Superior temporal gyrus (tissue), 1 donor: ENCODE measurements at regions not wholly inside any gene's neighbourhood (a gene's known extent, or its start where the extent isn't known, plus 50 kb on each side); places are given as distances from the start of the nearest gene placed in this dataset.

Experiments used
- DNase-seq: peaks from one replicate; pipeline ENCODE4 v3.0.0-alpha.2; 2016; ENCODE audit errors: extremely low spot score

DNA sequence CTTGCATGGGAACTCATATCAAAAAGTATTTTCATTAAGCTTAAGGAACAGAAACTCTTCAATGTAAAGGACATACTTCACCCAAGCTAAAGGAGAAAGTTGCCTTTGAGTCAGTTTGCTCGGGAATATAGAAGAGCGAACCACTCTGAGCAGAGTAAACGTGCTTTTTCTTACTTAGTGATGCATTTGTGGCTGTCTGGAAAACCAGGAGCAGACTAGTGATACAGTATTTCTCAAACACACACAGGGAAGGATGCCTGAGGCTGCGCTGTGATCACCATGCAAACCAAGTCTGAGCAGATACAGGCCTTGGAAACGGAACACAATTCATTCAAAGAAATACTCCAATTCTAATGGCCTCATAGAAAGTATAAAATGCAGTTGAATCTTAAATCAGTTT, 121.0 kb upstream of the CDIN1 start:
- DNase-seq: no peak

DNA sequence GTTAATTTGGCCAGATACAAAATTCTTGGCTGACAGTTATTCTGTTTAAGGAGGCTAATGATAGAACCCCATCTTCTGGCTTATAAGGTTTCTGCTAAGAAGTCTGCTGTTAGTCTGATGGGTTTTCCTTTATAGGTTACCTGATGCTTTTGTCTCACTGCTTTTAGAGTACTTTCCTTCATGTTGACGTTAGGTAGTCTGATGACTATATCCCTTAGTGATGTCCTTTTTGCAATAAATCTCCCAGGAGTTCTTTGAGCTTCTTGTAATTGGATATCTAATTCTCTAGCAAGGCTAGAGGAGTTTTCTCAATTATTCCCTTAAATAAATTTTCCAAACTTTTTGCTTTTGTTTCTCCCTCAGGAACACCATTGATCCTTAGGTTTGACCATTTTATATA, 114.1 kb upstream of the CDIN1 start:
- DNase-seq: no peak

DNA sequence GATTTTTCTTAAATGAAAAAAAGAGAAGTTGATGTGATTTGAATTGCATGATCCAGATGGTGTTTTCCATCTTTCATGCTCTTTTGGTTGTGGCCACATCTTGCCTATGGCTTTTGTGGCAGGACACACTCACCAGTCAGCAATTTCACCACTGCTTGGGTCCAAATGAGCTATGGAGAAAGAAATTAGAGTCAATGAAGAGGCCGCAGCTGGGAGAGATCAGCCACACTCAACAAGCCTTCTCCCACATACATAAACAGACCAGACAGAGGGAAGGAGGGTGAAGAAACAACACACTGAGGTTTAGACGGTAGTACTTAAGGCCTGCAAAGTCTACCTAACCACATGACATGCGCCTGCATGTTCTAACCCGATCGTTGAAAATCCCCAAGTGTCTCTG, 110.7 kb upstream of the CDIN1 start:
- DNase-seq: no peak

DNA sequence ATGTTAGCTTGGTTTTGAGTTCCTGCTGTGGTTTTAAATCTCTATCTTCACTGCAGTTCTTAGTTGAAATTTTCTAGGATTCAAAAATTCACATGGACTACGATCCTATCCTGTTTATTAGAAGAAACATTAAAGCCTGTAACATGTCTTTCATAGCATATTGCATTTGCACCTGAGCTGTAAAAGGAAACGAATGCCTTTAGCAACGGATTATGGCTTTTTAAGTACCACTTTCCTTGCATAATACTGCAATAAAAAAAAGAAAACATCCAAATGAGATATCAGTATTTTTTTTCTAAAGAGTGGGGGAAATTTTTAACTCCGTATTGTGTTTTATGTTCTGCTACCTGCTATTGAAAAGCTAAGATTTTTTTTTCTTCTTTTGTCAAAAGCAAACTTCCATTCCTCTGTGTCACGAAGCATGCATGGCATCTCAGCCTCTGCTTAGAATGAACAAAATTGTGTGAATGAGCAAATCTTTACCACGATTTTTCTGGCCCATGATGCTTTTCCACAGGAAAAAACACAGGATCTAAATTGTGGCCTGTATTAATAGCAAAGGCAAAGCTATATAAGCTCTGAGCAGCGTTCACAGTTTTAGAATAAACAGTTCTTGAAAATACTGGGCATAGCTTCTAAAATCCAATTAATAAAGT, 110.0 kb upstream of the CDIN1 start:
- DNase-seq: no peak

DNA sequence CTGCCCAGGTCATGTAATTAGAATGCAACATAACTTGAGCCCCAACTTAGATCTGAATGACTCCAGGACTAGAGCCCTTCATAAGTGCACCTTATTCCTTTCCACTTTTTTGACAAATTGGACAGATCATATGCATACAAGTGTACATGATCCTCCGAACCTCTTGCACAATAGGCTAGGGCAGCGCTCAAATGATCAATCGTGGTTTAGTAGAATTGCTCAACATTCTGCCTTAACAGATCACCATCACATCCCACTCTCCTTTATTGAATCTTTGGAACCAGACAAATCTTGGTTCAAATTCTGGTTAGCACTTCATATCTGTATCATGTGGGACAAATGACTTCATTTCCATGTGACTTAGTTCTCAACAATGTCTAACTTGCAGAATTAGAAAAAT, 106.8 kb upstream of the CDIN1 start:
- DNase-seq: no peak

DNA sequence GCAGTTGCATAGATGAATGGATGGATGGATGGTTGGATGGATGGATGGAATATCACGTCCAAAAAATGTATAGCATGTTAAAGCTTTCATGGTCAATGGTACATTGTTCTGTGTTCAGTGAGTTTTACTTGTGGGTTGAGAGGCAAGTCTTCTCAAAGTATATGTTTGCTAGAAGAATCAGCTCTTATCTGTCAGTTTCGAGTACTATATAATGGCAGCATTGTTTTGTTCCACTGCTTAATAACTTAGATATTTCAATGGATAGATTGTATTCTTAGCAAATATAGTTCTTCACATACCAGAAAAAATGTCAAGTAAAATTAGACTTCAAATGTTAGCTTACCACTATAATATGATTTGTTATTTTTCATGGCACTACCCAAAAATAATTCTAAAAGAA, 100.9 kb upstream of the CDIN1 start:
- DNase-seq: no peak

DNA sequence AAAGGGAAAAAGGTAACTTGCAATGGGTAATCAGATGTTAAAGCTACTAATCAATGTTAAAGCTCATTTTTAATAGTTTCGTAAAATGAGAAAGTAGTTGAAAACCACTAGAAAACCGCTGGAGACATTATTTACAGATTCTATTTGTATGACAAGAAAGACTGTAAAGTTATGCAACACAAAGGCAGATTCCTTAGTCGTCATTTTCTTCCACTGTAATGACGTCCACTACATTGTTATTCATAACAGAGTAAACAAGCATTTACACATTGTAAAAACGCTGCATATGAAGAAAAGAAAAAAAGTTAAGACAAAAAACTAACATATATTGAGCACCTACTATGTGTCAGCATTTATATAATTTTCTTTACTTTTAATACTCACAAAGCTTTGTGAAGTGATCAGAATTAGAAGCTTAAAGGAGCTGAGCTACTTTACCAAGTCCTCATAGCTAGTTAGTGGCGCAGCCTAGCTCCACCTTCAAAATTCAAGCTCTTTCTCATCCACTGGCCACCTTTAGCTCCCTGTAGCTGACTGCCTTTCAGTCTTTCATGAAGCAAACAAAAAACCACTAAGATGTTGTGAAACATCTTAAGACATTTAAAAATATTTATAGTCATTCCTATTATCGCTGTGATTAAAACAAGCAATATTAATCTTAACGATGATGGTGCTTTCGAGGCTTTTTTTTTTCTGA, 100.1 kb upstream of the CDIN1 start:
- DNase-seq: no peak

DNA sequence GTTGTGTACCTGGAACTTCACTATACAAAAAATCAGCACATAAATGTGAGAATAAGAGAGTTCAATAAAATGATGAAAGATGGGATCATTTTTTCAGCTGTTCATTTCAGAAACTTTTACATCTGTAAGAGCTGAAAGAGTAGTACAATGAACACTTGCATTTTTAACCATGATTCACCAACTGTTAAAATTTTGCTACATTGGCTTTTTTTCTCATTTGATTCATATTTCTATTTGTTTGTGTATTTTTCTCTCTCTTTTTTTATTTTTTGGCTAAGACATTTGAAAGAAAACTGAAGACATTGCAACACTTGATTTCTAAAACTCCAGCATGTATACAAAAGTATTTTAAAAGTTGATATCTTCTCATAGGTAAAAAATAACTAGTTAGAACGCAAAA, 98.3 kb upstream of the CDIN1 start:
- no peak for DNase-seq

DNA sequence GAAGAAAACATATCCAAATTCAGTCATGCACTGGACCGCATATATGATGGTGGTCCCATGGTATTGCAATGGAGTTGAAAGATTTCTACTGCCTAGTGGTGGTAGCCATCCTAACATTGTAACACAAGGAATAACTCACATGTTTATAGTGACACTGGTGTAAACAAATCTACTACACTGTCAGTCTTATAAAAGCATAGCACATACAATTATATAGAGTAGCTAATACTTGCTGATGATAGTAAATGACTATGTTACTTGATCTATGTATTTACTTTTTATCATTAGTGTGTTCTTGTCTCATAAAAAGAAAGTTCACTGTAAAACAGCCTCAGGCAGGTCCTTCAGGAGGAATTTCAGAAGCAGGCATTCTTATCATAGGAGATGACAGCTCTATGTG, 96.0 kb upstream of the CDIN1 start:
- DNase-seq: no peak

DNA sequence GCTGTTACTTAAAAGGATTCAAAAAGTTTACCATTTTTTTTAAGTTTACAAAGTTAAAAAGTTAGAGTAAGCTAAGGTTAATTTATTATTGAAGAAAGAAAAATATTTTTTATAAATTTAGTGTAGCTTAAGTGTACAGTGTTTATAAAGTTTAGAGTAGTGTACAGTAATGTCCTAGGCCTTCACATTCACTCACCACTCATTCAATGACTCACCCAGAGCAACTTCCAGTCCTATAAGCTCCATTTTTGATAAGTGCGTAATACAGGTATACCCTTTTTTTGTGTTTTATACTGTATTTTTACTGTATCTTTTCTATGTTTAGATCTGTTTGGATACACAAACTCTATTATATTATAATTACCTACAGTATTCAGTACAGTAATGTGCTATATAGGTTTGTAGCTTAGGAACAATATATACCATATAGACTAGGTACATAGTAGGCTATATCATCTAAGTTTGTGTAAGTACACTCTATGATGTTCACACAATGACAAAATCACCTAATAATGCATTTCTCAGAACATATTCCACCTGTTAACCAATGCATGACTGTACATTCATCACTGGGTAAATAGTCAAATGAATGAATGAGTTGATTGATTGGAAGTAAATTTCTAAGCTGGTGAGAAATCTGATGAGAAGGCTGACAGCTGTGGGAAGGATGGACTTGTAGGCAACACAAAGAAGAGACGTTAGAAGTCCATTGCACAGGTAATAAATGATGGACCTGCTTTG, 95.2 kb upstream of the CDIN1 start:
- DNase-seq: no peak

DNA sequence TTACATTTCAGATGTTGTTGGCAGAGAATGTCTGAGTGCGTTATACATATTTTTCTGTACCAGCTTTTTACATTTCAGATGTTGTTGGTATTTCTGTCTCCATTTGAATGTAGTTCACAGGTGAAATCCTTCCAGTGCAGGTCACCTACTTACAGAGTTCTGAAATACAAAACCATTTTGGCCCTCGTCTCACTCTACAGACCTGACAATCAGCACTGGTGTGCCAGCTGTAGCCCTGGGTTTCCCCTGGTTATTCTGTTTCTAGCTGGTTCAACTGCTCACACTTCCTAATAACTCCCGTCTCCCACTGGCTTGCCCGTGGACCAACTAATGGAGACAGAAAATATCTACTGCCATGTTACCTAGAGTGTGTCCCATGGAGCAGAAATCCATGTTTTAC, 87.5 kb upstream of the CDIN1 start:
- no peak for DNase-seq

DNA sequence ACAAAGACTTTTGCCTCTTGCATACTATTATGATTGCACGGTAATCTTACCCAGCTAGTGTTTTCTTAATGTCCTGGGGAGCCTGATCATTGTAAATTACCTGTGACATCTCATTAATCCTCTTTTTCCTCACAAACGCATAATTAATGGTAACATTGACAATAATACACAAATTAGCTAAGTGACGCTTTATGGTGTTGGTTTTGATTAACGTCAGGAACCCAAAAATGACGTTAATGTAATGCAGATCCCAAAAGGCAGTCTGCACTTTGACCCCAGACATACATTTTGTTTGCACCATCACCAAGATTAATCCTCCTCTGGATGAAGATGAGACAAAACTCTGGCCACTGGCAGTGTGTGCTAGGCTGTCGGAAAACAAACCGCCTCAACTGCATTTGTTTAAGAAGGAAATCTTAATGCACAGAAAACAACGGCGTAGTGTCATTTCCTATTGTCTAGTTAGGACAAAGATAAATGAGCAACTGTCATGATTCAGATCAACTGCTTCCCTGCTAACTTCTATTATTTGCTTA, 83.9 kb upstream of the CDIN1 start:
- no peak for DNase-seq

DNA sequence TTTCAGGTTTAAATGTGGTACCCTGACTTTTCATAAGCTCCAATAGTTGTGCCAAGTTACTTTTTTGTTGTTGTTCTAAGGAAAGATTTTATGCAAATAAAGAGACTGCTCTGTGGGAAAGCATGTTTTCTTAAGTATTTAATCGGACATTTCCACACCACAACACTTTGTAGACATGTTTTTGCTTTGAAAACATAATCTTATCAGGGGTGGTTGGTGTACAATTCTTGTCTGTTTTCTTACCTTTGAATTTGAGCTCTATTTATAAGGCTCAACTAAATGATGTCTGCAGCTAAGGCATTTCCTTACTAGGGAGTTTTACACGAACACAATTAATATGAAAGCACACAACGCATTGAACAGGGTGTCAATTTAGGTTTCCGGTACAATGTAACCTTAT, 81.5 kb upstream of the CDIN1 start:
- DNase-seq: no peak

DNA sequence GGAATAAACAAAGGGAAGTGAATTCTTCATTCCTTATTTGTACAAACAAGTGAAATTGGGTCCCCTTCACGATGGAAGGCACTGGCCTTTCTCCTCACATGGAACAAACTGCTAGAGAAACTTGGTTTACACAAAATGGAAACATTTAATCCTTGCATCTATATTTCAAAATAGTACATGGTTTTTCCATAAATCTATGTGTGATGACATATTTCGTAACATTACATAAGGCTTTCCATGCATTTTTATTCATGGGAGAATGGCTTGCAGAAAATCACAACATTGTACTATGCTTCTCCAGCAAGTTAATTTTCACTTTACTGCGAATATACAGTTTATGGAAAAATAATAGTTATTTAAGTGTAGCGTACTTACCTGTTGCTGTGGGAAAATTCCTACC, 81.0 kb upstream of the CDIN1 start:
- DNase-seq: no peak

DNA sequence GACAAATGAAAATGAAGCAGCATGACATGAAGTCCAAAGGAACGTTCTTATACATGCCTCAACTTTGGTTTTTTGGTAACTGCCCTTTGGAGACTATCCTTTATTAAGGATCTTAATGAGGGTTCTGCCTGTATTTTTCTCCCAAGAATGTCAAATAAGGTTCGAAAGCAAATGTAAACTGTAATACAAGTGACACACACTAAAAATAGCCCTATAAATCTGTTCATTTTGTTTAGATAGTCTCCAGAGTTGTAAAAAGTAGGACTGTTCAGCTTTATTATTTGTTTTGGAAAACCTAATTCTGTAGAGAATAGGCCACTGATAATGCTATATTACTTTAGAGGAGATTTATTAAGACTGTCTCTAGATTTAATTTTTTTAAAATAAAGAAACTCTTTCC, 80.5 kb upstream of the CDIN1 start:
- DNase-seq: no peak

DNA sequence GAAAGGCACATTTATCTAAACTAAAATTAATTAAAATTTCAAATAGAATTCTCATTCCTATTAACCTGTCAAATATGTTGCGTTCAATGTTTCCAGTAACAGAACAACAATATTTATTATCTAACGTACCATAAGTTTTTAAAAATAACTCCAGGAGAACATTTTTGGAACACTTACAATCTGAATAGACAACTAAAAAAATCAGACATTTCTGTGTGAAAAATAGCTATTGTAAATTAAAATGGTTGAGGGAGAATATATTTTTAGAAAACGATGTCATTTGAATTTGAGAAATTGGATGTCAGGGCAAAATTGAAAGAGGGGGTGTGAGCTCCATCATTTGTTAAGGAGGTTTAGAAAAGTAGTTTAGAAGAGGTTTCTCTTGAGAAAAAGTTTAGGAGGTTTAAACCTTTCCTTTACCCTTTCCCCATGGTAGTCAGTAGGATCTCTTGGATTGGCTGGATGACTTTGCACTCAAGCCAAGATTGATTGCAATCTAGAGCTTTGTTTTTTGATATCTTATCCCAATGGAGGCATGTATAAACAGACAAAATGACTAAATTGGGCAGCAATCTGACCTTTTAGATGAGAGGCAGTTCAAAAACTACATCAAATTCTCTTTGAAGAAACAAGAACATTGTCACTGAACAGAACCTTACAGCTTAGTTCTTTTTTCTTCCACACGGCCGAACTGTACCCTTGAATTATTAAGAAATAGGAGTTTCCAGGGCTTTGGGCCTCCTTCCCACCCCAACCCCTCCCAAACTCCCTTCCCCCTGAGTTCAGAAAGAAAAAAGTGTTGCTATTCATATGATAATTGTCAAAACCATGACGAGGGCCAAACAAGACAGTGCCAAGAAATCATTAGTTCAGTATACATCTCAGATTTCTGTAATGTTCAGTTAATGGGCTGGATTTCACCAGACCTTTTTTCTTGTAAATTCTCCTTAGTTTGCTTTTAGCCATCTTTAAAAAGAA, 79.7 kb upstream of the CDIN1 start:
- no peak for DNase-seq

DNA sequence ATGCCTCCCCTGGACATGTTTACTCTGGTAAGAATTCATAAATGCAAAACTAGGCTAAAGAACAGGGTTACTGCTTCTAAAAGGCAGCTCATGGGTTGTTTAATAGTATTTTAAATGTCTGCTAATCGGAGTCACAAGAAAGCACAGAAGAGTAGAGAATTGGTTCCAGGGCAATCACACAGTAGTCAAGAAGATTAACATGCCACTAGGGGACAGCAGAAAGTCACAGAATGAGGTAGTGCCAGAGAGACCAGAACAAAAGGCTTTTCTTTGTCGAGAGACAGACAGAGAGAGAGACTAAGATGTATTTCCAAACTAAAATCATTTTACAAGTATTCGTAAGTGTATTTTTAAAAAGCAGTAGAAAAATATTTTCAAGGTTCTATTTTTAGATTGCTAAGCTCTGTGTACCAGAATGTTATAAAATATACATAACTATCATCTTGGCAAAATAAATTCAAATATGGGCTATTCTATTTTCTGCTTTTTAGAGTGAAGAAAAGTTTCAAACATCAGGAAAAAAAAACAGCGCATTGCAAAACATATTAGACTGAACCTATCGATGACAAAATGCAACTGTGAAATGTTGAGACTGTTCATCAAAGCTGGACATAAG, 78.3 kb upstream of the CDIN1 start:
- peak; percentile 96 for DNase-seq

DNA sequence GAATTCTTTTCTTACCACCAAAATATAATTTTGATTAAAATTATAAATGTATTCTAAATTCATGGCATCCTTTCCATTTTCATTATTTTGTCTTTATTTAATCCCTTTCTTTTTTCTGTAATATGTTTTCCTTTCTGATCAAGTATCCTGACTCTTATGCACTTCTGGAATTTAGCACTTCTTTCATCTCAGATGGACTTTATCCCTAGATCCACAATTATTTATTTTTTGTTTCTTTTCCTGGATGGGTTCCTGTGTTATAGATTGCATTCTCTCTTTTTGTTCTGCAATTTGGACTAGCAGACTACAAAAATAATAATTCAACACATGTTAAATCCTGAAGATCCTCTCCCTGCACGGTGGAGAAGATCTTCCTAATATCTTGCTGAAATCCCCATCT, 76.9 kb upstream of the CDIN1 start:
- DNase-seq: no peak

DNA sequence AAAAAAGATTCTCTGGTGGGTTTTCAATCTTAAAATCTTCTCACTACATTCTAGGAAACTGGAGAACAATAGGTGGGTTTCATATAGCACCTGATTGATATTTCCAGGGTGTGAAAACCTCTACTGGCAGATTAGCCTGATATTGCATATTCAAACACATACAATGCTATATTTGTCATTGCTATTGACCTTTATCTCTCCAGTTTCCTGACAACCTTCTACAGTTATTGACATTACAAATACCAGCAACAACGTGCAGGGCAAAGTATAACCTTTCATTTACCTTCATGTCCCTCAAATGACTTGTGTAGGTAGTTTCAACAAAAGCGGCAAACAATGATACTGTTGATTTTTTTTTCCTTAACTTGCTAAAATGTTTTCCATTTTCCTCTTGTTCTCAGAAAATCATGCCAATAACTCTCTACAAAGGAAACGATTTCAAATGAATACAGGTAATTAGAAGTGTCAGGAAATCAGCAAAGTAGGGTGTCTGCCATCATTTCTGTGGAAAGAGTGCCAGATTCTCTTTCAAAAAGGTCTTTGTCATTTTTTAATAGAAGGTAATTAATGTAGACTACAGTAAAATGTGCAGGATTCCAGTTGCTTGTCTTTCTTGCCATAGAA, 72.6 kb upstream of the CDIN1 start:
- no peak for DNase-seq

DNA sequence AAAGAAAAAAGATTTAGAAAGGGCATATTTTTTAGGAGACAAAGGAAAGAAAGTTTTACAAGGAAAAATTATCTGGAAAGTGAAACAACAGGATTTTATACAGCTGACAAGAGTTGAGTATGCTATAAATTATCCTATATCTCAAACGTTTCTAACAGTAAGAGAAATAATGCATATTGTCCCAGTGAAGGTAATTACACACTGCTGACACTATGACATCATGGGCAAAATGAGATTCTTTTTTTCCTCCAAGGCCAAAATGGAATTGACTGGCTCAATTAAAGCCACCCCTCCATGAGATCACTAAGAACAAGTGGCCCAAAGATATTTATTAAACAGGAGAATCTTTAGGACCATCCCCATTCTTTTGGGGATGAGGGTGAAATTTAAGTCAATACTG, 72.0 kb upstream of the CDIN1 start:
- no peak for DNase-seq

DNA sequence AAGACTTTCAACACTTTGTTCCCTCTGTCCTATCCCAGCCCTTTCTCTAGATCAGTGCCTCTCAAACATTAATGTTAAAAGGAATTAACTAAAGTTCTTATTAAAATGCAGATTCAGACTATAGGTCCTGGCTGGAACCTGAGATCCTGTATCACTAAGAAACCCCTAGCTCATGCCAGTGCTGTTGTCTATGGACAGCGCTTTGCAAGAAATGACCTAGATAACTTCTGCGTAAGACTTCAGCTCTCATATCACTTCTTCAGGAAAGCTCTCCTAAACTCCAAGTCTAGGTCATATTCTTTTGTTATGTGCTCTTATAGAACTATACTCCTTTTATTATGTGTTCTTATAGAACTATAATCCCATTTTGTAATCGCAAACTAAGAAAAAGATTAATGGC, 67.8 kb upstream of the CDIN1 start:
- no peak for DNase-seq
